Thyroid gland (tissue), 4 donors: ENCODE measurements at regions not wholly inside any gene's neighbourhood (a gene's known extent, or its start where the extent isn't known, plus 50 kb on each side); places are given as distances from the start of the nearest gene placed in this dataset.
"Not testable (repeated sequence)": the region's sequence is repeated elsewhere in the genome, so short reads cannot be mapped to it uniquely, and the experiment has no call there.

Experiments
- POLR2A ChIP-seq, 2 donors: fragments of 450-650 bp; IDR thresholded peaks; one replicate each; pipeline ENCODE4 v1.6.1; 2017; ENCODE audit warnings: antibody characterized with exemption in 2 of 2, mild to moderate bottlenecking in 2 of 2, moderate library complexity in 1 of 2
- TF ChIP-seq, protein P1 (sequence below), 6 experiments: fragments of 200-600 bp in 3 of 6; fragments of 450-650 bp in 3 of 6; sonication (generic) in 3 of 6; IDR thresholded peaks; one replicate each; pipeline ENCODE4 v1.5.1; 2016 to 2019; ENCODE audit warnings: antibody characterized with exemption in 6 of 6, mild to moderate bottlenecking in 2 of 6, inconsistent platforms in 1 of 6, moderate library complexity in 1 of 6

DNA sequence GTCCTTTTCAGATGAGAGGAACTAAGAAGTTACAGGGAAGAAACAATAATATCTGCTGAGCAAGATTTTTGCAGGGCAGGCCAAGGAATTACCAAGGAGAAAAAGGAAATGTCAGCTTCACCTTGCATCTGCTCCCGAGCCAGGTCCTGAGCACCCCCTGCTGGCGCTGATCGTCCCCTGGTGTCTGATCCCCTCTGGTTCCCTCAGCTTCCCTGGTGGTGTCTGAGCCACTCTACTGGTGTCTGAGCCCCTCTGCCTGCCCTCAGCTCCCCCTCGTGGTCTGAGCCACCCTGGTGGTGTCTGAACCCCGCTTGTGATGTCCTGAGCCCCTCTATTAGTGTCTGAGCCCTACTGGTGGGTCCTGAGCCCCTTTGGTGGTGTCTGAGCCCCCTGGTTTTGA, 485.7 kb downstream of the GOLGA6L6 start:
- TF ChIP-seq, protein P1, sequence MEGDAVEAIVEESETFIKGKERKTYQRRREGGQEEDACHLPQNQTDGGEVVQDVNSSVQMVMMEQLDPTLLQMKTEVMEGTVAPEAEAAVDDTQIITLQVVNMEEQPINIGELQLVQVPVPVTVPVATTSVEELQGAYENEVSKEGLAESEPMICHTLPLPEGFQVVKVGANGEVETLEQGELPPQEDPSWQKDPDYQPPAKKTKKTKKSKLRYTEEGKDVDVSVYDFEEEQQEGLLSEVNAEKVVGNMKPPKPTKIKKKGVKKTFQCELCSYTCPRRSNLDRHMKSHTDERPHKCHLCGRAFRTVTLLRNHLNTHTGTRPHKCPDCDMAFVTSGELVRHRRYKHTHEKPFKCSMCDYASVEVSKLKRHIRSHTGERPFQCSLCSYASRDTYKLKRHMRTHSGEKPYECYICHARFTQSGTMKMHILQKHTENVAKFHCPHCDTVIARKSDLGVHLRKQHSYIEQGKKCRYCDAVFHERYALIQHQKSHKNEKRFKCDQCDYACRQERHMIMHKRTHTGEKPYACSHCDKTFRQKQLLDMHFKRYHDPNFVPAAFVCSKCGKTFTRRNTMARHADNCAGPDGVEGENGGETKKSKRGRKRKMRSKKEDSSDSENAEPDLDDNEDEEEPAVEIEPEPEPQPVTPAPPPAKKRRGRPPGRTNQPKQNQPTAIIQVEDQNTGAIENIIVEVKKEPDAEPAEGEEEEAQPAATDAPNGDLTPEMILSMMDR (IDR thresholded peaks at IDR 0.05), result not testable (repeated sequence)
- TF ChIP-seq POLR2A (IDR thresholded peaks at IDR 0.05), result not testable (repeated sequence)
